NCI-H1436 treated with DMSO at 0.1 percent for 48 hours (cell line): ENCODE measurements at regions not wholly inside any gene's neighbourhood (a gene's known extent, or its start where the extent isn't known, plus 50 kb on each side); places are given as distances from the start of the nearest gene placed in this dataset.
"Not testable (repeated sequence)": the region's sequence is repeated elsewhere in the genome, so short reads cannot be mapped to it uniquely, and the experiment has no call there.

Experiments used
- DNase-seq: peaks from one replicate; lab custom pipeline; 2025; lab: John Stamatoyannopoulos, UW

- DNase-seq, result no peak
Measured at GRCh38 chr15:72865486-72865885, 81.9 kb upstream of the ADPGK start.

GRCh38 chr15:72864681-72865080, 81.1 kb upstream of the ADPGK start:
- no peak for DNase-seq

- no peak for DNase-seq
Measured at GRCh38 chr15:72861354-72861910, 77.9 kb upstream of the ADPGK start.

- DNase-seq, result no peak
Measured at GRCh38 chr15:72859757-72860145, 76.2 kb upstream of the ADPGK start.

GRCh38 chr15:72859017-72859756, 75.6 kb upstream of the ADPGK start:
- DNase-seq, result no peak

- DNase-seq, result no peak
Measured at GRCh38 chr15:72858205-72858604, 74.6 kb upstream of the ADPGK start.

- no peak for DNase-seq
Measured at GRCh38 chr15:72857331-72858063, 73.9 kb upstream of the ADPGK start.

- DNase-seq, result no peak
Measured at GRCh38 chr15:72856549-72857040, 73.0 kb upstream of the ADPGK start.

- no peak for DNase-seq
Measured at GRCh38 chr15:72855791-72856190, 72.2 kb upstream of the ADPGK start.

GRCh38 chr15:72852273-72852672, 68.7 kb upstream of the ADPGK start:
- no peak for DNase-seq

- DNase-seq, result no peak
Measured at GRCh38 chr15:72851586-72851985, 68.0 kb upstream of the ADPGK start.

- DNase-seq, result no peak
Measured at GRCh38 chr15:72850833-72851232, 67.3 kb upstream of the ADPGK start.

- no peak for DNase-seq
Measured at GRCh38 chr15:72847806-72848205, 64.2 kb upstream of the ADPGK start.

- no peak for DNase-seq
Measured at GRCh38 chr15:72847033-72847432, 63.5 kb upstream of the ADPGK start.

GRCh38 chr15:72845981-72846383, 62.4 kb upstream of the ADPGK start:
- DNase-seq, result no peak

- no peak for DNase-seq
Measured at GRCh38 chr15:72844067-72844466, 60.5 kb upstream of the ADPGK start.

- not testable (repeated sequence) for DNase-seq
Measured at GRCh38 chr15:72843340-72843739, 59.8 kb upstream of the ADPGK start.

- DNase-seq, result no peak
Measured at GRCh38 chr15:72840114-72840513, 56.6 kb upstream of the ADPGK start.

- no peak for DNase-seq
Measured at GRCh38 chr15:72838311-72838731, 54.8 kb upstream of the ADPGK start.

- no peak for DNase-seq
Measured at GRCh38 chr15:72836676-72837330, 53.2 kb upstream of the ADPGK start.

GRCh38 chr15:72835294-72835890, 51.8 kb upstream of the ADPGK start:
- peak; percentile 92 for DNase-seq

GRCh38 chr15:72833561-72833960, 50.0 kb upstream of the ADPGK start:
- no peak for DNase-seq
